Tibial artery (tissue), 4 donors: ENCODE measurements at regions not wholly inside any gene's neighbourhood (a gene's known extent, or its start where the extent isn't known, plus 50 kb on each side); places are given as distances from the start of the nearest gene placed in this dataset.
"Not testable (repeated sequence)": the region's sequence is repeated elsewhere in the genome, so short reads cannot be mapped to it uniquely, and the experiment has no call there.

Experiments
- DNase-seq, 2 donors: peaks; one replicate each; pipeline ENCODE4 v3.0.0-alpha.2; 2019
- H3K27ac ChIP-seq, 2 donors: fragments of 200-600 bp; sonication (generic) in 1 of 2; 1 replicate in 1 of 2; 2 replicates in 1 of 2; pipeline ENCODE4 v1.5.1; 2018 to 2019; ENCODE audit warnings: mild to moderate bottlenecking in 1 of 2
- H3K27me3 ChIP-seq, 2 donors: fragments of 200-600 bp; sonication (generic) in 1 of 2; one replicate each; pipeline versions ENCODE4 v1.5.1 to v1.6.0; 2016 to 2019
- H3K36me3 ChIP-seq, 3 donors: fragments of 200-600 bp; sonication (generic) in 2 of 3; one replicate each; pipeline ENCODE4 v1.5.1; 2016 to 2019; ENCODE audit warnings: mild to moderate bottlenecking in 2 of 3
- H3K4me1 ChIP-seq, 4 donors: fragments of 200-600 bp; sonication (generic) in 2 of 4; 1 replicate in 3 of 4; 2 replicates in 1 of 4; pipeline ENCODE4 v1.5.1; 2016 to 2019
- H3K4me3 ChIP-seq, 2 donors: fragments of 200-600 bp; sonication (generic) in 1 of 2; 1 replicate in 1 of 2; 2 replicates in 1 of 2; pipeline ENCODE4 v1.5.1; 2018 to 2019; ENCODE audit warnings: mild to moderate bottlenecking in 2 of 2
- H3K9me3 ChIP-seq, 3 donors: fragments of 200-600 bp; sonication (generic) in 1 of 3; one replicate each; pipeline ENCODE4 v1.5.1; 2016 to 2019
- CTCF ChIP-seq, 2 experiments: fragments of 200-600 bp in 1 of 2; fragments of 450-650 bp in 1 of 2; IDR thresholded peaks; one replicate each; pipeline ENCODE4 v1.5.1; 2017 to 2019; ENCODE audit warnings: antibody characterized with exemption in 2 of 2, mild to moderate bottlenecking in 1 of 2, moderate library complexity in 1 of 2
- intact Hi-C: fragments of 100-400 bp; cut with DNase I; formaldehyde crosslinking; loops from one replicate; pipeline ENCODE4 v1.15.0; 2023; ENCODE audit warnings: low total_unique reads

GRCh38 chr1:242890192-242890741 lies 364.8 kb downstream of the CEP170 start:
- Histone ChIP-seq H3K9me3 (no peaks in the 10 kb centered on the region), H3K27me3 (peaks cover 0 to 13% of the 10 kb centered on the region in 2 donors), H3K4me3 (no peak overlapping the region), H3K27ac (no peak overlapping the region), H3K36me3 (no peaks in the 10 kb centered on the region), H3K4me1 (peaks cover 0 to 4% (median 0%) of the 10 kb centered on the region in 4 donors)
- intact Hi-C loops: no loop called here
- TF ChIP-seq CTCF (IDR thresholded peaks at IDR 0.05): no peak
- DNase-seq: no peak

- peaks cover 0 to 12% of the 10 kb centered on the region in 2 donors for H3K27me3 ChIP-seq
- H3K27ac ChIP-seq: no peak overlapping the region
- no peak for TF ChIP-seq CTCF (IDR thresholded peaks at IDR 0.05)
- no peak for DNase-seq
- no peak overlapping the region for H3K4me3 ChIP-seq
- intact Hi-C loops: no loop called here
- no peaks in the 10 kb centered on the region for H3K36me3 ChIP-seq
- no peaks in the 10 kb centered on the region for H3K9me3 ChIP-seq
- peaks cover 0 to 4% (median 0%) of the 10 kb centered on the region in 4 donors for H3K4me1 ChIP-seq
These were observed 361.6 kb upstream of the PLD5 start for GRCh38 chr1:242886137-242886536.

- not testable (repeated sequence) for DNase-seq
These were observed 355.5 kb upstream of the PLD5 start for GRCh38 chr1:242880022-242880421.

GRCh38 chr1:242877743-242878142 lies 353.2 kb upstream of the PLD5 start:
- no peak for DNase-seq
- peaks cover 0 to 3% of the 10 kb centered on the region in 2 donors for H3K27me3 ChIP-seq
- no peaks in the 10 kb centered on the region for H3K36me3 ChIP-seq
- H3K9me3 ChIP-seq: no peaks in the 10 kb centered on the region
- intact Hi-C loops: no loop called here
- no peak for TF ChIP-seq CTCF (IDR thresholded peaks at IDR 0.05)
- no peaks in the 10 kb centered on the region for H3K4me1 ChIP-seq
- H3K27ac ChIP-seq: no peak overlapping the region
- no peak overlapping the region for H3K4me3 ChIP-seq

More at GRCh38 chr1:242880022-242880421, 355.5 kb upstream of the PLD5 start:
- H3K4me3 ChIP-seq, H3K27me3 ChIP-seq, H3K36me3 ChIP-seq, H3K27ac ChIP-seq, intact Hi-C loops, H3K9me3 ChIP-seq, H3K4me1 ChIP-seq: not testable (repeated sequence)

- no peaks in the 10 kb centered on the region for H3K9me3 ChIP-seq
- no peak for DNase-seq
- H3K4me1 ChIP-seq: no peaks in the 10 kb centered on the region
- no peak for TF ChIP-seq CTCF (IDR thresholded peaks at IDR 0.05)
- no peaks in the 10 kb centered on the region for H3K27me3 ChIP-seq
- no peaks in the 10 kb centered on the region for H3K36me3 ChIP-seq
- intact Hi-C loops: no loop called here
- no peak overlapping the region for H3K27ac ChIP-seq
- H3K4me3 ChIP-seq: no peak overlapping the region
These were observed 352.7 kb upstream of the PLD5 start for GRCh38 chr1:242877229-242877628.

- H3K4me1 ChIP-seq: no peaks in the 10 kb centered on the region
- DNase-seq: no peak
- no peaks in the 10 kb centered on the region for H3K36me3 ChIP-seq
- H3K9me3 ChIP-seq: no peaks in the 10 kb centered on the region
- intact Hi-C loops: no loop called here
- no peak for TF ChIP-seq CTCF (IDR thresholded peaks at IDR 0.05)
- H3K4me3 ChIP-seq: no peak overlapping the region
- H3K27me3 ChIP-seq: no peaks in the 10 kb centered on the region
- H3K27ac ChIP-seq: no peak overlapping the region
These were observed 351.5 kb upstream of the PLD5 start for GRCh38 chr1:242876030-242876429.
